T-cell (primary cell): ENCODE measurements at regions not wholly inside any gene's neighbourhood (a gene's known extent, or its start where the extent isn't known, plus 50 kb on each side); places are given as distances from the start of the nearest gene placed in this dataset.

Experiments used
- ATAC-seq, 4 experiments: fragments of 200-7000 bp in 3 of 4; fragments of 150-1000 bp in 1 of 4; cut with Tn5 transposase; replicated peaks in 1 of 4; 1 replicate in 3 of 4; 2 replicates in 1 of 4; pipeline ENCODE4 v1.10.0; 2021; ENCODE audit warnings: moderate library complexity in 3 of 4, mild to moderate bottlenecking in 2 of 4, moderate number of reproducible peaks in 1 of 4
- CTCF ChIA-PET, 2 donors: fragments of 300-600 bp; sonication (Branson Sonifier 250); formaldehyde crosslinking; loops; one replicate each; lab custom pipeline; 2022; ENCODE audit warnings: antibody characterized with exemption in 2 of 2; lab: Charles Lee
- POLR2A ChIA-PET, 2 donors: fragments of 300-600 bp; sonication (Branson Sonifier 250); formaldehyde crosslinking; loops; one replicate each; lab custom pipeline; 2022; ENCODE audit warnings: antibody characterized with exemption in 2 of 2; lab: Charles Lee
- DNase-seq, 35 experiments: peaks; one replicate each; pipeline versions ENCODE4 v3.0.0 to v3.0.0-alpha.2; 2013 to 2023
- H3K27ac ChIP-seq: one replicate; pipeline ENCODE4 v1.5.1; 2013; ENCODE audit warnings: low read length
- H3K27me3 ChIP-seq, 2 experiments: replicated peaks in 1 of 2; 1 replicate in 1 of 2; 2 replicates in 1 of 2; pipeline versions ENCODE4 v1.6.1 to v1.7.0; 2013; ENCODE audit warnings: low read length in 1 of 2, mixed read lengths in 1 of 2; ENCODE audit not compliant: control insufficient read depth in 2 of 2, insufficient read depth in 2 of 2; ENCODE audit errors: extremely low read depth in 1 of 2
- H3K36me3 ChIP-seq, 2 donors: 1 replicate in 1 of 2; 2 replicates in 1 of 2; pipeline versions ENCODE4 v1.6.1 to v1.7.0; 2013; ENCODE audit warnings: low read length in 1 of 2; ENCODE audit not compliant: control insufficient read depth in 2 of 2, insufficient read depth in 1 of 2; ENCODE audit errors: extremely low read depth in 1 of 2
- H3K4me1 ChIP-seq, 2 experiments: 1 replicate in 1 of 2; 2 replicates in 1 of 2; pipeline versions ENCODE4 v1.6.1 to v1.7.0; 2013; ENCODE audit warnings: low read length in 2 of 2, mixed read lengths in 1 of 2; ENCODE audit not compliant: insufficient read depth in 2 of 2, control insufficient read depth in 1 of 2; ENCODE audit errors: extremely low read depth in 1 of 2
- H3K4me3 ChIP-seq, 2 donors: 1 replicate in 1 of 2; 2 replicates in 1 of 2; pipeline versions ENCODE4 v1.5.1 to v1.7.0; 2013; ENCODE audit warnings: mild to moderate bottlenecking in 2 of 2, low read length in 1 of 2, moderate library complexity in 1 of 2; ENCODE audit not compliant: control insufficient read depth in 1 of 2; ENCODE audit errors: extremely low read depth in 1 of 2
- H3K9me3 ChIP-seq: 2 replicates; pipeline ENCODE4 v1.7.0; 2013
- H3K27ac Mint-ChIP-seq, 2 donors: one replicate each; pipeline ENCODE4 v1.8.0; 2020 to 2021; ENCODE audit warnings: mild to moderate bottlenecking in 2 of 2, mixed read lengths in 2 of 2
- H3K27me3 Mint-ChIP-seq, 2 donors: one replicate each; pipeline ENCODE4 v1.8.0; 2021 to 2022; ENCODE audit warnings: mixed read lengths in 2 of 2
- H3K36me3 Mint-ChIP-seq: one replicate; pipeline ENCODE4 v1.8.0; 2021; ENCODE audit warnings: mixed read lengths
- H3K4me1 Mint-ChIP-seq, 3 donors: one replicate each; pipeline ENCODE4 v1.8.0; 2020 to 2022; ENCODE audit warnings: mixed read lengths in 3 of 3, mild to moderate bottlenecking in 1 of 3
- H3K4me3 Mint-ChIP-seq, 3 donors: one replicate each; pipeline ENCODE4 v1.8.0; 2020 to 2022; ENCODE audit warnings: mild to moderate bottlenecking in 3 of 3, mixed read lengths in 3 of 3, moderate library complexity in 3 of 3
- H3K9me3 Mint-ChIP-seq, 3 donors: one replicate each; pipeline ENCODE4 v1.8.0; 2020 to 2022; ENCODE audit warnings: mixed read lengths in 3 of 3
- WGBS: methylation state at CpG from one replicate; pipeline ENCODE4 v1.1.5; 2013; ENCODE audit warnings: missing lambda C conversion rate; ENCODE audit not compliant: insufficient coverage; 5-methylcytosine and 5-hydroxymethylcytosine counted together

DNA sequence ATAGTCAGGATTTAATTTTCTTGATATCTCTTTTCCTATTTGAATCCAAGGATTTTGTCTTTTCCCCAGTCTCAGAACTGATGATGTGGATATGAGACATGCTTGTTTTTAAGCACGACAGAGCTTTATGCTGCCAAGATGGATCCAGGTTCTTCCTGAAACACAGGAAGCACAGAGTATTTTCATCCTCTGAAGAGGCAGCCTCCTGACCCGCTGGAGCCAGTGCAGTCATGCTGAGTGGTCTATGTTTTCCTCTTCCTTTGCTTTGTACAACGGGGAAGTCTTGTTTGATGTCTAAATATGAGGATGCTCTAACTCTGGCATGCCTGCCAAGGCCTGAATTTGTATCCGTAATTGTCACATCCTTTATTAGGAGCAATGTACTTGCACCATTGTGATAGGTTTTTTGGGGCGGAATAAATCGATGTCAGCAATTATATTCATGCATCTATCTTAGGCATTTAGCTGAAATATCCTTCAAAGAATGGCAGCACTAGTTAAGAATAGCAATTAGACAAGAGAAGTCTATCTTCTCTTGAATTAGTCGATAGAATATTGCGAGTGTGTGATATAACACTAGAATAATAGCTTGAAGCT, 407.1 kb upstream of the JAG1 start:
- 60% methylated on average over 2 of the region's 8 CpGs for WGBS
- ChIA-PET CTCF (no interaction called here), POLR2A (no interaction called here)
- Mint-ChIP-seq H3K27ac (no peak overlapping the region), H3K4me1 (no peaks in the 10 kb centered on the region), H3K36me3 (no peaks in the 10 kb centered on the region), H3K4me3 (no peak overlapping the region), H3K27me3 (no peaks in the 10 kb centered on the region), H3K9me3 (peaks cover 0 to 7% (median 2%) of the 10 kb centered on the region in 3 donors)
- no peaks in the 10 kb centered on the region for H3K9me3 ChIP-seq
- H3K27me3 ChIP-seq: no peaks in the 10 kb centered on the region
- DNase-seq (no peak), ATAC-seq (no peak)
- no peak overlapping the region for H3K27ac ChIP-seq
- no peaks in the 10 kb centered on the region for H3K36me3 ChIP-seq
- no peak overlapping the region for H3K4me3 ChIP-seq
- no peaks in the 10 kb centered on the region for H3K4me1 ChIP-seq

- CTCF ChIA-PET: no interaction called here
- Mint-ChIP-seq H3K36me3 (no peaks in the 10 kb centered on the region), H3K27ac (no peak overlapping the region), H3K27me3 (no peaks in the 10 kb centered on the region), H3K4me3 (no peak overlapping the region), H3K4me1 (no peaks in the 10 kb centered on the region), H3K9me3 (peaks cover 0 to 15% (median 6%) of the 10 kb centered on the region in 3 donors)
- Histone ChIP-seq H3K4me3 (no peak overlapping the region), H3K27me3 (no peaks in the 10 kb centered on the region), H3K4me1 (no peaks in the 10 kb centered on the region), H3K36me3 (no peaks in the 10 kb centered on the region), H3K9me3 (no peaks in the 10 kb centered on the region), H3K27ac (no peak overlapping the region)
- WGBS: 100% methylated on average over 1 of the region's 2 CpGs
- POLR2A ChIA-PET: no interaction called here
- ATAC-seq: no peak
- DNase-seq: no peak
Measured at GRCh38 chr20:11083841-11084240, 410.0 kb upstream of the JAG1 start.

GRCh38 chr20:11084508-11084907, 410.7 kb upstream of the JAG1 start:
- H3K4me3 Mint-ChIP-seq: no peak overlapping the region
- H3K9me3 ChIP-seq: no peaks in the 10 kb centered on the region
- ChIA-PET CTCF (no interaction called here), POLR2A (no interaction called here)
- no peaks in the 10 kb centered on the region for H3K27me3 Mint-ChIP-seq
- DNase-seq: no peak
- ATAC-seq: no peak
- no peaks in the 10 kb centered on the region for H3K36me3 ChIP-seq
- H3K4me1 ChIP-seq: no peaks in the 10 kb centered on the region
- H3K27ac Mint-ChIP-seq: no peak overlapping the region
- H3K9me3 Mint-ChIP-seq: peaks cover 0 to 15% (median 5%) of the 10 kb centered on the region in 3 donors
- no peaks in the 10 kb centered on the region for H3K27me3 ChIP-seq
- H3K4me3 ChIP-seq: no peak overlapping the region
- H3K4me1 Mint-ChIP-seq: no peaks in the 10 kb centered on the region
- no peak overlapping the region for H3K27ac ChIP-seq
- no peaks in the 10 kb centered on the region for H3K36me3 Mint-ChIP-seq

- H3K36me3 Mint-ChIP-seq: no peaks in the 10 kb centered on the region
- H3K27ac Mint-ChIP-seq: no peak overlapping the region
- CTCF ChIA-PET: no interaction called here
- no peaks in the 10 kb centered on the region for H3K9me3 ChIP-seq
- POLR2A ChIA-PET: no interaction called here
- H3K27me3 ChIP-seq: no peaks in the 10 kb centered on the region
- no peak overlapping the region for H3K27ac ChIP-seq
- no peaks in the 10 kb centered on the region for H3K4me1 ChIP-seq
- WGBS: 84% methylated on average over 3 of the region's 5 CpGs
- H3K4me3 Mint-ChIP-seq: no peak overlapping the region
- DNase-seq (no peak), ATAC-seq (no peak)
- no peaks in the 10 kb centered on the region for H3K4me1 Mint-ChIP-seq
- H3K36me3 ChIP-seq: no peaks in the 10 kb centered on the region
- peaks cover 0 to 23% (median 8%) of the 10 kb centered on the region in 3 donors for H3K9me3 Mint-ChIP-seq
- no peak overlapping the region for H3K4me3 ChIP-seq
- H3K27me3 Mint-ChIP-seq: no peaks in the 10 kb centered on the region
Measured at GRCh38 chr20:11086970-11087369, 413.2 kb upstream of the JAG1 start.

DNA sequence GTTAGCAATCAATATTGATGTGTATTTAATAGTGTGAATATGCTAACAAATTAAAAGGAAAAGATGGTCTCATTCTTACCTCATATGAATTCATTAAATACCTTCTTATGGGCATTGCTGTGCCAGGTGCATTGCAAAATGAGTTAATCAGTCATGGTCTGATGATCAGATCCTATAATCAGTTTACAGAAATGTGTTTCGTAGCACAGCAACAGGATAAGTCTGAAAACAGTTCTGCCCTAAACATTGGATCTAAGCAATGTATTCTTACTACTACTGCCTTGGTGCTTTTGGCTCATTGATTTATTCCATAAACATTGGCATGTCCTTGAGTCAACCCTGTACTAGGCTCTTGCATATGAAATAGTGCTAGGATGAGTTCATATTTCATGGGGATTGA, 417.0 kb upstream of the JAG1 start:
- Mint-ChIP-seq H3K36me3 (no peaks in the 10 kb centered on the region), H3K4me1 (no peaks in the 10 kb centered on the region), H3K9me3 (peaks cover 0 to 16% (median 8%) of the 10 kb centered on the region in 3 donors), H3K27ac (no peak overlapping the region), H3K4me3 (no peak overlapping the region), H3K27me3 (no peaks in the 10 kb centered on the region)
- Histone ChIP-seq H3K4me1 (no peaks in the 10 kb centered on the region), H3K36me3 (no peaks in the 10 kb centered on the region), H3K27me3 (no peaks in the 10 kb centered on the region), H3K27ac (no peak overlapping the region), H3K4me3 (no peak overlapping the region), H3K9me3 (no peaks in the 10 kb centered on the region)
- DNase-seq (no peak), ATAC-seq (no peak)
- ChIA-PET CTCF (no interaction called here), POLR2A (no interaction called here)
- WGBS: no CpG with 5 or more reads among the region's 1 CpG

DNA sequence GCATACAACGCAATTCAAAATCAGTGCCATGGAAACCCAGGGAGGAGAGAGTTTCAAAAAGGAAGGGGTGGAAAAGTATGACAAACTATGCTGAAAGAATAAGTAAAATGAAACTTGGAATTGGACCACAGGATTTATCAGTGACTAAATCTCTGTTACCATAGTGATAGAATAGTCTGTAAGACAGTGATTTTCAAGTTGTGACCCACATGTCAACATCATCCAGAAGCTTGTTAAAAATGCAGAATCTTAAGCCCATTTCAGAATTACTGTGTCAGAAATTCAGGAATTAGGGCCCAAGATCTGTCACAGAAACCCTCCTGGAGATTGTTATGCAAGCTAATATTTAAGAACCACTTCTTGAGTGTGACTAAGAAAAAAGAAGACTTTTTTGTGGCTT, 417.7 kb upstream of the JAG1 start:
- Histone ChIP-seq H3K27ac (no peak overlapping the region), H3K36me3 (no peaks in the 10 kb centered on the region), H3K27me3 (no peaks in the 10 kb centered on the region), H3K9me3 (no peaks in the 10 kb centered on the region), H3K4me1 (no peaks in the 10 kb centered on the region), H3K4me3 (no peak overlapping the region)
- CTCF ChIA-PET: no interaction called here
- no peak for DNase-seq
- no CpG with 5 or more reads among the region's 1 CpG for WGBS
- no peaks in the 10 kb centered on the region for H3K27me3 Mint-ChIP-seq
- no peaks in the 10 kb centered on the region for H3K36me3 Mint-ChIP-seq
- H3K4me1 Mint-ChIP-seq: no peaks in the 10 kb centered on the region
- no peak overlapping the region for H3K4me3 Mint-ChIP-seq
- H3K27ac Mint-ChIP-seq: no peak overlapping the region
- POLR2A ChIA-PET: no interaction called here
- peaks cover 5 to 16% (median 8%) of the 10 kb centered on the region in 3 donors for H3K9me3 Mint-ChIP-seq
- ATAC-seq: no peak

- H3K27ac Mint-ChIP-seq: no peak overlapping the region
- ATAC-seq (no peak), DNase-seq (no peak)
- H3K27me3 Mint-ChIP-seq: no peaks in the 10 kb centered on the region
- Histone ChIP-seq H3K27ac (no peak overlapping the region), H3K4me1 (no peaks in the 10 kb centered on the region), H3K36me3 (no peaks in the 10 kb centered on the region), H3K4me3 (no peak overlapping the region), H3K27me3 (no peaks in the 10 kb centered on the region), H3K9me3 (no peaks in the 10 kb centered on the region)
- ChIA-PET CTCF (no interaction called here), POLR2A (no interaction called here)
- no peak overlapping the region for H3K4me3 Mint-ChIP-seq
- H3K36me3 Mint-ChIP-seq: no peaks in the 10 kb centered on the region
- no peaks in the 10 kb centered on the region for H3K4me1 Mint-ChIP-seq
- no CpG with 5 or more reads among the region's 1 CpG for WGBS
- peaks cover 5 to 12% (median 8%) of the 10 kb centered on the region in 3 donors for H3K9me3 Mint-ChIP-seq
Measured at GRCh38 chr20:11092151-11092550, 418.4 kb upstream of the JAG1 start.
